Testis (tissue), 2 donors: ENCODE measurements at regions not wholly inside any gene's neighbourhood (a gene's known extent, or its start where the extent isn't known, plus 50 kb on each side); places are given as distances from the start of the nearest gene placed in this dataset.

ENCODE experiments used
- DNase-seq: peaks from one replicate; pipeline ENCODE4 v3.0.0-alpha.2; 2019
- H3K27ac ChIP-seq, 2 donors: fragments of 200-600 bp; sonication (generic); one replicate each; pipeline ENCODE4 v1.5.1; 2019
- H3K27me3 ChIP-seq: fragments of 200-600 bp; sonication (generic); one replicate; pipeline ENCODE4 v1.5.1; 2019
- H3K36me3 ChIP-seq: fragments of 200-600 bp; sonication (generic); one replicate; pipeline ENCODE4 v1.5.1; 2017; ENCODE audit warnings: low read depth; ENCODE audit errors: missing control alignments
- H3K4me1 ChIP-seq: fragments of 200-600 bp; sonication (generic); one replicate; pipeline ENCODE4 v1.5.1; 2019
- H3K4me3 ChIP-seq, 2 donors: fragments of 200-600 bp; sonication (generic); one replicate each; pipeline ENCODE4 v1.5.1; 2017 to 2019
- H3K9me3 ChIP-seq: fragments of 200-600 bp; sonication (generic); one replicate; pipeline ENCODE4 v1.5.1; 2017
- CTCF ChIP-seq, 3 experiments: fragments of 450-650 bp in 2 of 3; fragments of 200-600 bp in 1 of 3; sonication (generic) in 1 of 3; IDR thresholded peaks; one replicate each; pipeline ENCODE4 v1.5.1; 2016 to 2019; ENCODE audit warnings: antibody characterized with exemption in 3 of 3, mild to moderate bottlenecking in 2 of 3, moderate library complexity in 1 of 3
- POLR2A ChIP-seq: fragments of 450-650 bp; IDR thresholded peaks from one replicate; pipeline ENCODE4 v1.6.1; 2017; ENCODE audit warnings: antibody characterized with exemption, mild to moderate bottlenecking, moderate library complexity
- WGBS, 2 donors: methylation state at CpG; one replicate each; pipeline ENCODE4 v1.1.5; 2018; 5-methylcytosine and 5-hydroxymethylcytosine counted together
- intact Hi-C: fragments of 100-400 bp; cut with DNase I; formaldehyde crosslinking; loops from one replicate; pipeline ENCODE4 v1.15.1; 2023; ENCODE audit warnings: low total_unique reads

- no peaks in the 10 kb centered on the region for H3K27me3 ChIP-seq
- H3K9me3 ChIP-seq = no peaks in the 10 kb centered on the region
- TF ChIP-seq POLR2A (no peak), CTCF (IDR thresholded peaks at IDR 0.05) (no peak)
- H3K27ac ChIP-seq = no peak overlapping the region
- H3K4me1 ChIP-seq = no peaks in the 10 kb centered on the region
- no peak for DNase-seq
- WGBS, 2 donors = 87 to 94% methylated on average over 1 of the region's 1 CpG
- H3K36me3 ChIP-seq = no peaks in the 10 kb centered on the region
- H3K4me3 ChIP-seq = no peak overlapping the region
- intact Hi-C loops = no loop called here
These were observed 112.7 kb upstream of the GAREM1 start for GRCh38 chr18:32583431-32583830.

- H3K9me3 ChIP-seq = no peaks in the 10 kb centered on the region
- WGBS, 2 donors = 56 to 65% methylated on average over 3 of the region's 3 CpGs
- no peak overlapping the region for H3K27ac ChIP-seq
- no peaks in the 10 kb centered on the region for H3K36me3 ChIP-seq
- no peaks in the 10 kb centered on the region for H3K27me3 ChIP-seq
- TF ChIP-seq POLR2A (no peak), CTCF (IDR thresholded peaks at IDR 0.05) (no peak)
- no peak for DNase-seq
- H3K4me1 ChIP-seq = no peaks in the 10 kb centered on the region
- H3K4me3 ChIP-seq = no peak overlapping the region
- intact Hi-C loops = no loop called here
These were observed 111.8 kb upstream of the GAREM1 start for GRCh38 chr18:32582455-32582854.

- no peak overlapping the region for H3K4me3 ChIP-seq
- H3K27ac ChIP-seq = no peak overlapping the region
- DNase-seq = no peak
- 29 to 53% methylated on average over 2 of the region's 2 CpGs for WGBS, 2 donors
- H3K27me3 ChIP-seq = no peaks in the 10 kb centered on the region
- TF ChIP-seq POLR2A = no peak
- TF ChIP-seq CTCF (IDR thresholded peaks at IDR 0.05) = no peak
- intact Hi-C loops = no loop called here
- H3K9me3 ChIP-seq = no peaks in the 10 kb centered on the region
- H3K4me1 ChIP-seq = no peaks in the 10 kb centered on the region
- no peaks in the 10 kb centered on the region for H3K36me3 ChIP-seq
These were observed 106.9 kb upstream of the GAREM1 start for GRCh38 chr18:32577561-32577960.

GRCh38 chr18:32576296-32576916, 105.7 kb upstream of the GAREM1 start:
- intact Hi-C loops = no loop called here
- H3K27me3 ChIP-seq = no peaks in the 10 kb centered on the region

More at GRCh38 chr18:32576296-32576916, 105.7 kb upstream of the GAREM1 start:
- no peaks in the 10 kb centered on the region for H3K9me3 ChIP-seq
- H3K4me3 ChIP-seq = no peak overlapping the region
- H3K4me1 ChIP-seq = no peaks in the 10 kb centered on the region
- peak; percentile 28 for DNase-seq
- TF ChIP-seq CTCF (IDR thresholded peaks at IDR 0.05) (no peak), POLR2A (no peak)
- no peaks in the 10 kb centered on the region for H3K36me3 ChIP-seq
- H3K27ac ChIP-seq = no peak overlapping the region
- WGBS, 2 donors = 29 to 31% methylated on average over 7 of the region's 7 CpGs
